Ammon's horn (tissue), 1 donor: ENCODE measurements at regions not wholly inside any gene's neighbourhood (a gene's known extent, or its start where the extent isn't known, plus 50 kb on each side); places are given as distances from the start of the nearest gene placed in this dataset.
A peak's percentile ranks its signal among the peaks of the same experiment; 100 is the strongest.
"Not testable (repeated sequence)": the region's sequence is repeated elsewhere in the genome, so short reads cannot be mapped to it uniquely, and the experiment has no call there.

Experiments used
- DNase-seq: peaks from one replicate; pipeline ENCODE4 v3.0.0-alpha.2; 2016; ENCODE audit warnings: low spot score

DNA sequence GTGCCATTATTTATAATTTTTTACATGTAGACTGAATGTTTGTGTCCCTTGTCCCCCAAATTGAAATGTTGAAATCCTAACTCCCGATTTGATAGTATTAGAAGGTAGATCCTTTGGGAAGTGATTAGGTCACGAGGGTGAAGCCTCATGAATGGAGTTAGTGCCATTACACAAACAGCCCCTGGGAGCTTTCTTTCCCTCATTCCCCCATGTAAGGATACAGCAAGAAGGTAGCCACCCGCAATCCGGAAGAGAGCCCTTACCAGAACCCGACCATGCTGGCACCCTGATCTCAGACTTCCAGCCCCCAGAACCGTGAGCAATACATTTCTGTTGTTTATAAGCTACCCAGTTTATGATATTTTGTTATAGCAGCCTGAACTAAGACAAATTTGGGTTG is 143.2 kb downstream of the NPIPB5 start:
- no peak for DNase-seq

DNA sequence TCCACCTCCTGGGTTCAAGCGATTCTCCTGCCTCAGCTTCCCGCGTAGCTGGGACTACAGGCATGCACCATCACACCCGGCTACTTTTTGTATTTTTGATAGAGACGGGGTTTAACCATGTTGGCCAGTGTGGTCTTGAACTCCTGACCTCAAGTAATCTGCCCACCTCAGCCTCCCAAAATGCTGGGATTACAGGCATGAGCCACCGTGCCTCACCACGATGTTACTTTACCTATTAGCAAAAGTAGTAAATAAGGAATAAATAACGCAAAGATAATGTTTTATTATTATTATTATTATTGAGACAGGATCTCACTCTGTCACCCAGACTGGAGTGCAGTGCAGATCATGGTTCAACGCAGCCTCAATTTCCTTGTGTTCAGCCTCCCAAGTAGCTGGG is 145.9 kb downstream of the NPIPB5 start:
- not testable (repeated sequence) for DNase-seq

GRCh38 chr16:22659933-22660332 is 149.2 kb downstream of the NPIPB5 start:
- no peak for DNase-seq

DNA sequence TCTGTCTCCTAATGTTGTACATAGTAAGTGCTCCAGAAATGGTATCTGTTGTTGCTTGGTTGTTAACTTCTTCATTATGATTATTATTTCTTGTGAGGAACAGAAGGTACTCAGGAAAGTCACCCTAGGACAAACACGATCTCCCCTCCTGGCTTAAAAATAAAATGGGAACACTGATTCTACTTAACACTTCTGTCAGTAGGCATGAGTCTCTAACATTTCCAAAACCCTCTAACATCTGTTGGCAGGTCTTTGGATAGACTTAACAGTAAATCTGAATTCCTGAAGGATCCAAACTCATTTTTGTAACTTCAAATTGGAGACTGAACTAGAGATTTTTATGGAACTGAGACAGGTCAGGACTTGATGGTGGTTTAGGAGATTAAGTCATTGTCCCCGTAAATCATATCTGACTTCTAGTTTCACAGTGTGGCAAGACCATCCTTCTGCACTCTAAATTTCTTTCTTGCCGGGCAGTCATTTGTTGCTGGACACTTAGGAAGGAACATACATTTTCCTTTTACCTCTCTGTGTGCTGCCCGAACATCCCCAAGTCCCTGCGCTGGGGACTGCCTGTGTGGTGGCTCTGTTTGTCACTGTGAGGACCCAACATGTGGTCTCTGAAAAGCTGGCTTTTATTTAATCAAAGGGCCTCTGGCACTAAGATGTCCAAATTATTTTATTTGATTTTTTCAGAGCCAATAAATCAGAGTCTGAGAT is 149.9 kb downstream of the NPIPB5 start:
- no peak for DNase-seq

- DNase-seq = no peak
Measured at GRCh38 chr16:22661161-22661647, 150.5 kb downstream of the NPIPB5 start.

- DNase-seq = not testable (repeated sequence)
Measured at GRCh38 chr16:22662958-22663357, 151.0 kb upstream of the HS3ST2 start.

DNA sequence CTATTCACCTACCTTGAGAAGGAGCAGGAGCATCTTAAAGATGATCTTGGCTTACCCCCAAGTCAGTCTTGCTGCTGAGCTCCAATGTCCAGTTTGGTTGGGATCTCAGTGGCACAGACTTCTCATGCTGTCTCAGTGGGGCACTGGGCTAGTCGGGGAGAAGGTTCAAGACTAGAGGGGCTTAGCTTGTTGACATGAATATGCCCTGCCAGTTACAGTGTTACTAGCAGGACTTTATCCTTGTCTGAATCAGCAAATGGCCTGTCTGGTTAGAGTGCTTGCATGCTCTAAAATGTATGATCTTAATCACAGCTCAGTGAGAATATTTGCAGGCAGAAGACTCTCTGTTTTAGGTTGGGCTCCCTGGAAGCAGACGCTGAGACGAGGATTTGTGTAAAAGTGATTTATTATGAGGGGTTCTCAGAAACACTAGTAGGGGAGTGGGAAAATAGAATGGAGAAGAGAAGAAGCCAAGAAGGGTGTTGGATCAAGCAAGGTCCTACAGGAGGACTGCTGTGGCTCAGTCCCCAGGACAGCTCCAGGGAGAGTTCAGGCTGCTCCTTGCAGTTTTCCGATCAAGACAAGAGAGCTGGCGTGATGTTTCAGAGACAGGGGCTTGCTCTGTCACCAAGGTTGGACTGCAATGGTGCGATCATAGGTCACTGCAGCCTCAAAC is 150.4 kb upstream of the HS3ST2 start:
- no peak for DNase-seq

GRCh38 chr16:22664132-22664531 is 149.8 kb upstream of the HS3ST2 start:
- no peak for DNase-seq

DNA sequence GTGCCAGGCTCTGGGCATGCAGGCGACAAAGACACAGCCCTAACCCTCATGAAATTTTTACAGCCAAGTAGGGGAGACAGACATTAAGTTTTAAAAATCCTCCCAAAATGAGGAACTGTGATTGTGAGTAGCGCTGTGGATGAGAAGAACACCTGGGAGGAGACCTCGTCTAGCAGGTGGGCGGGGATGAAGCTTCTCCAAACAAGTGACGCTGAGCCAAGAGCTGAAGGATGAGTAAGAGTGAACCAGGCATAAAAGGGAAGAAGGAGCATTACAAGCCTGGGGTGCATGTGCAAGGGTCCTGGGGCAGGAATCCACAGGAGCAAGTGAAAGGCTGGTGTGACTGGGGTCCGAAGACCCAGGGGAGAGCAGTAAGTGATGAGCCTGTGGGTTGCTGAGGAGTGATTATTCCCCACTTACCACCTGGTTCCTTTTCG is 149.4 kb upstream of the HS3ST2 start:
- no peak for DNase-seq

DNA sequence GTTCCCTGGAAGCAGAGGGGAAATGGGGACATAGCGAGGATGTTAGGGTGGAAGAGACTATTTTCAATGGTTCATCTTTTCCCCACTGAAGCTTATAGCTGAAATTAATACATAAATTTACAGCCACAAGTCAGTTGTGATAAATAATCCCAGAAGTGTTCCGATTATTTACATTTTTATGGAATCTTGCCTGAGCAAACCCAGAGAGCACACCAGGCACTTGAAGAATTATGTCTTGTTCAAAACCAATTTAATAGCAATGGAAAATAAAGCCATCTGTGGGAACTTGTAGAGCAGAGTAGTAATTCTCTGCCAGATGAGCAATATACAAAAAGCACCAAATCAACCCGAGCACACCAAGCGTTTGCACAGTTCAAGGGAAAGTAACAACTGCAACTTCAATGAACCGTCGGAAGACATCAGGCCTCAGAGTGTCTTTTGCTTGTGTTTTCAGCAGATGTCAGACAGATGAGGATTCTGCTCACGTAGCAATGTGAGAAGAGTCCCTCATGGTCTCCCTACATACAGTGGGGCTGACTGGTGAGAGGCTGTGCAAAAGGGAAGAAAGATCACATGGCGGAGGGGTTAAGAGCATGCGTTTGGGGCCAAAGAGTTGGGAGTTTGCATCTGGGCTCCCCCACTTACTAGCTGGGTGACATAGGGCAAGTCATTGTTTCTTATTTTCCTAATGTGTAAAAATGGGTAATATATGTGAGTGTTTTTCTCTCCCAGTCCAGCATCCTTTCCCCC is 148.7 kb upstream of the HS3ST2 start:
- no peak for DNase-seq

DNA sequence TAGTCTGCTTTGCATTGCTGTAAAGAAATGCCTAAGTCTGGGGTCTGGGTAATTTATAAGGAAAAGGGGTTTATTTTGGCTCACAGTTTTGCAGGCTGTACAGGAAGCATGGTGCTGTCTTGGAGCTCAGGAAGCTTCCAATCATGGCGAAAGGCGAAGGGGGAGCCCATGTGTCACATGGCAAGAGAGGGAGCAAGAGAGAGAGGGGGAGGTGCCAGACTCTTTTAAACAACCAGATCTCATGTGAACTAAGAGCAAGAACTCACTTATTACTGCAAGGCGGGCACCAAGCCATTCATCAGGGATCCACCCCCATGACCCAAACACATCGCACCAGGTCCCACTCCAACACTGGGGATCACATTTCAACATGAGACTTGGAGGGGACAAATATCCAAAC is 148.2 kb upstream of the HS3ST2 start:
- no peak for DNase-seq

DNA sequence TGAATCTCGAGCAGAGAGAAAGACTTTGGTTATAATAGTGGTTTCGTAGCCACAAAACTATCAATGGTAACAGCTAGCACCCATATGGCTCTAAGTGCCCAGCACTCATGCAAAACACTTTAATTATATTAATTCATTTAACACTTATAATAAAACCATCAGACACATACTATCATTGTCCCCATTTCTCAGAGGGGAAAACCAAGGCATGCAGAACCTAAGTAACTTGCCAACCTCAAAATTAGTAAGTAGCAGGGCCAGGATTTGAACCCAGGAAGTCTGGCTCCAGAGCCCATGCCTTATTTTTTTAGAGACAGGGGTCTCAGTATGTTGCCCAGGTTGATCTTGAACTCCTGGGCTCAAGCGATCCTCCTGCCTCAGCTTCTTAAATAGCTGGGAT is 145.6 kb upstream of the HS3ST2 start:
- DNase-seq = no peak

- DNase-seq = no peak
Measured at GRCh38 chr16:22670044-22670536, 143.9 kb upstream of the HS3ST2 start.

DNA sequence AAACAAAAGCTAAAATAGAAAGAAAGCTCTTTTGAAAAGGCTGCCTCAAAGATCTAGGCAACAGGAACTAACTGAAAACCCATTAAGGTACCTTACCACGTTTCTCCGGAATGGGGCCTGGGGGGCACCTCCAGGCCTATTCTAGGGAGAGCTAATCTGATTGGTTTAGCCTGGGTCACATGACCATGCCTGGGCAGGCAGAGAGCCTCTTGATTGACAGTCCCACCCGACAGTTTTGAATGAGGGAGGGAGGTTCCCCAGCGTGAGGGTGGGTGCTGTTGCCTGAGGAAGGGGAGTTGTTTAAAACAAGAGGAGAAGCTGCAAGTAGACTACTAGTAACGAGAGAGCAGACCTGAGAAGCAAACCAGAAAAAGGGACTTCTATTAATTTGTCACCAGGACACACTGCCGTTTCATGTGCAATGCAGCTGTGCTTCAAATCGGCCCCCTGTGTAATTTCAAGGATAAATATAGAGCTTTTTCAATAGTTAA is 143.4 kb upstream of the HS3ST2 start:
- peak; percentile 59 for DNase-seq

GRCh38 chr16:22671301-22672076 is 142.5 kb upstream of the HS3ST2 start:
- DNase-seq = no peak

DNA sequence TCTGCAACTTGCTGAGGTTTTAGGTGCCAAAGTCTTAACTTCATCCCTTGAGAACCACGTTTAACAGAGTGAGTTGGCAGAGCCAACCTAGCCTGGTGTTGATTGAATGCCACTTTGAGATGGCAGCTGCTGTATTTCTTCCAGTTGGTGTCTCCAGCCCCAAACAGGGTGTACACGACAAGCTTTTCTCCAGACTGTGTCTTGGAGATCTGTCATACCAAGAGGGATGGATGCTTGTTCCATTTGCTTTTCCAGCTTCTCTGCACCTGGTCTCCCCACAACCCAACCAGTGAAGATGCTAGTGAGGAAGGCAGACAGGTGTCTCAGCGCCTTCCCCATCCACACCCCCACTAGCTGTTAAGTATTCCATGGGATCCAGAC is 141.1 kb upstream of the HS3ST2 start:
- DNase-seq = no peak

- no peak for DNase-seq
Measured at GRCh38 chr16:22673421-22673831, 140.5 kb upstream of the HS3ST2 start.

DNA sequence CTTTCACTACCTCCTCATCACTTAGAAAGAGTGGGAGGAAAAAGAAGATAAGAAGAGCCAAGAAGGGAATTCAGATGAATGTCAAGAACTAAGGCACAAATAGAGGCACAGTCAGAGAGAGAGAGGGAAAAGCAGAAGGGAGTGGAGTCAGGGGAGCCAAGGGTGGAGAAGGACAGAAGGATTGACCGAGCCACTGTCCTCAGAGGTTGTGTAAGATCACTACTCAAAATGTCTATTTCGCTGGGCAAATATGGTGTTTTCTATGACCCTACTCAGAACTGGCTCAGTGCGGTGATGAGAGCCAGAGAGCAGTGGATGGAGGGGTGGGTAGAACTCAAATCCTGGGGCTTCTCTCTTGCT is 139.2 kb upstream of the HS3ST2 start:
- DNase-seq = no peak

DNA sequence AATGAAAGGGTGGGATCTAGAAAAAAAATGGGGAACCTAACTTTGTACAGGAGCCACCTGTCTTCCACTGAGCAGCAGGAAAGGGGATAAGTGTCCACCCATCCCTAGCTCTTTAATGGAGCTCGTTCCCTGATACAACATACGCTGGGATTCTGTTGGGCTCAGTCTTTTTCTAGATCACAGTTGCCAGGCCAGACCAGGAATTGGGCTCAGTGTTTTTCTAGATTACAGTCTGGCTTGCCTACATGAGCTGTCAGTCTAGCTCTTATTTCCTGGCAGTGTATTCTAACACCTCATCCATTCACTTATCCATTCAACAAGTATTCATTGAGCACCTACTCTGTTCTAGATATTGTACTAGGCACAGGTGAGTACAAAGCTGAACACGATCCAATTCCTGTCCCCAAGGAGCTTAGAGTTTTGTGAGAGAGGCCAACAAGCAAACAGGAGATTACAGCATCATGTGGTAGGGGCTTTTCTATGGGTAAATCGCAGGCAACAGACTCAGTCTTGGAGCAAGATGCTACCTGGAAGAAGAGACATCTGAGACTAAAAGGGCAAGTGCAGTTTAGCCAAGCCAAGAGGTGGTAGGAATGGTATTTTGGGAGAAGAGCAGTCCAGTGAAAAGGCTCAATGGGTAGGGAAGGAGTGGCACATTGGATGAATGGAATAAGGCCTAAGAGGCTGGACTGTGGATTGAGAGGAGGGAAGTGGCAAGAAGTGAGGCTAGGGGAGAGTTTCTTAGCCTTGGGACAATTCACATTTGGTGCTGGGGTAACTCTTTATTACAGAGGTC is 138.0 kb upstream of the HS3ST2 start:
- no peak for DNase-seq

GRCh38 chr16:22677024-22677830 is 136.7 kb upstream of the HS3ST2 start:
- no peak for DNase-seq
